Fibroblast of the conjunctiva (primary cell): ENCODE measurements at regions not wholly inside any gene's neighbourhood (a gene's known extent, or its start where the extent isn't known, plus 50 kb on each side); places are given as distances from the start of the nearest gene placed in this dataset.

Source experiments
- DNase-seq: peaks from one replicate; pipeline ENCODE4 v3.0.0-alpha.2; 2010; ENCODE audit warnings: low read depth

DNA sequence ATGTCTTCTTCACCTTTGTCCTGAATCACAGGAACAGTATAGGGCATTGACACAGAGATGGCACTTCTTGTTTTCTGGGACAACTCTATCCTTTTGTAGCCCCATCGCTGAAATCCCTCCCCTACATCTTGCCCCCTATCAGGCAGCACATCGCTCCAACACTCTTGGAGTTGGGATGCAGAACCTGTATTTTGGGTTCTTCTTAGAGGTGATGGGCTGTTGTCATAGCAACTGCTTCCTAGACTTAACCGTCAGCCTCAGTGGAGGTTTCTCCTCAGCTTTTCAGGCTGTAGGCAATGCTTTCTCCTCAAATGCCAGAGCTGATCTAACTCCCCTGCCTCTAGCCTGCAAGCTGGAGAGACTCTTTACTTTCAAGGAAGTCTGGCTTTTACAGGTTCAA is 99.9 kb upstream of the SPRED2 start:
- DNase-seq = no peak

- DNase-seq = no peak
Measured at GRCh38 chr2:65530547-65531320, 98.3 kb upstream of the SPRED2 start.

DNA sequence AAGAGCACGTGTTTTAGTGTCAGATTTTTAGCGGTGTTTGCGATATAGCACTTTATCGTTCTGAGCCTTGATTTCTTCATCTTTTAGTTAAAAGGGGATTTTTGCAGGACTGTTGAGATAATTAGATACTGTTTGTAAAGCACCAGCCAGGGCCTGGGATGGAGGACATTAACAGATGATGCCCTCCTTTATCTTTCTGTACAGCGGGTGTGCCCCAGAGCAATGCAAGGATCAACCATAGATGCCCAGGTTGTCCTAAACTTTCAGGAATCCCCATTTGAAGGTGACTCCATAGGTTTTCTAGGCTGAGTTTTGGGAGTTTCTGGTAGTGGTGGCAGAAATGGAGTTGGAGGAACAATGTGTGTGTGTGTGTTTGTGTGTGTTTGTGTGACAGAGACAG is 97.0 kb upstream of the SPRED2 start:
- DNase-seq = no peak

GRCh38 chr2:65528241-65528574 is 95.8 kb upstream of the SPRED2 start:
- DNase-seq = no peak

GRCh38 chr2:65527451-65528240 is 95.2 kb upstream of the SPRED2 start:
- no peak for DNase-seq

GRCh38 chr2:65525616-65526231 is 93.3 kb upstream of the SPRED2 start:
- DNase-seq = no peak

DNA sequence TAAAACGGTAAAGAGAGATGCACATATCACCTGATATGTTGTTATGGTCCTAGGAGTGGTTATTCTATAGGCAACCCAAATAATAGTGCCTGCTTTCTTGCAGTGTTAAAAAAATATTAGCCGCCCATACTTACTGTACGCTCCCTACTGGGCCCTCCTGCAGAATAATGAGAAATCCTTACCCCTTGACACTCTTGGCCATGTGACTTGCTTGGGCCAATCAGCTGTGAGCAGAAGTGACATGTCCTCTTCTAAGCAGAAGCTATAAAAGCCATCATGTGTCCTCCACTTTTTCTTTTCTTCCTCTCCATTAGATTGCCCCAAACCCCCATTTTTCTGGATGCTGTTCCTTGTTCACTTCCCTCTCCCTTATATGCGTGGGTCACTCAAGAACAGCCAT is 90.5 kb upstream of the SPRED2 start:
- no peak for DNase-seq

- no peak for DNase-seq
Measured at GRCh38 chr2:65518751-65519150, 86.4 kb upstream of the SPRED2 start.

DNA sequence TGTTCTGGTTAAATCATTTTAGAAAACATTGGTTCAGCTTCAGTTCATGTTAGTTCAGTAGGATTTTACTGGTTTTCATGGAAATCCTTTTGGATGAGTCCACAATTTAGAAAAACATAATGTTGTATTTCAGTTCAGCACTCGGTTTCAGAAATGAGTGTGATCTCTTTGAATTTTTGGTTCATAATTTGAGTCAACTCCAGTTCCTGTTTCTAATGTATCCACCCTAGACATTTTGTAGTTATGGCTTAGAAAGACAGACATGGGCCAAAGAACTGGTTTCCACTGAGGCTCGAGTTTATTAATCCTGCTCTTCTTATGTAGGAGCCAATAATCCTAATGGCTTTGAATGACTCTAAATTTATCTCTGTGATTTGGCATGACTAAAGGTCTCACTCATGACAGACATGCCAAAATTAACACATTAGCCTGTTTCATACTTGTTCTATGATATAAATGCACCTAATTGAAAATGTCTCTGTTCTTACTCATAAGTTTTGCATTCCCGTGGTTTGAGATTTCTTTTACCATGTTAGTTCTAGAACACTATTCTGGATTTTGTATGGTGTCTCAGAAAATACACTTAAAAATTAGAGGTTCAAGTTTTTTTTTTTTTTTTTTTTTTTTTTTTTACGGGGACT is 82.3 kb upstream of the SPRED2 start:
- no peak for DNase-seq

- DNase-seq = no peak
Measured at GRCh38 chr2:65512783-65513182, 80.4 kb upstream of the SPRED2 start.

- DNase-seq = no peak
Measured at GRCh38 chr2:65511306-65511705, 78.9 kb upstream of the SPRED2 start.

DNA sequence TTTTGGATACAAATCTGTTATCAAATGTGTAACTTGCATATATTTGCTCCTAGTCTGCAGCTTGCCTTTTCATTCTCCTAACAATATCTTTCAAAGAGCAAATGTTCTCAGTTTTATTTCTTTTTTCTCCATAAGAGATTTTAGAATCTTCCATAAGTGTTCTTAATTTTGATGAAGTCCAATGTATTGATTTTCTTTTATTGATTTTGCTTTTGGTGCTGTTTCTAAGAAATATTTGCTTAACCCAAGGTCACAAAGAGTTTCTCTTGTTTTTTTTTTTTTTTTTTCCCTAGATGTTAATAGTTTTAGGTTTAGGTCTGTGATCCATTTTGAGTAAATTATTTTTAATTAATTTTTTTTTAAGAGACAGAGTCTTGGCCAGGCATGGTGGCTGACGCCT is 75.8 kb upstream of the SPRED2 start:
- no peak for DNase-seq

GRCh38 chr2:65507102-65508069 is 75.0 kb upstream of the SPRED2 start:
- no peak for DNase-seq

- DNase-seq = no peak
Measured at GRCh38 chr2:65504814-65505697, 72.7 kb upstream of the SPRED2 start.

GRCh38 chr2:65504201-65504600 is 71.8 kb upstream of the SPRED2 start:
- no peak for DNase-seq

- DNase-seq = no peak
Measured at GRCh38 chr2:65503746-65504145, 71.3 kb upstream of the SPRED2 start.

- DNase-seq = no peak
Measured at GRCh38 chr2:65501836-65502235, 69.4 kb upstream of the SPRED2 start.

DNA sequence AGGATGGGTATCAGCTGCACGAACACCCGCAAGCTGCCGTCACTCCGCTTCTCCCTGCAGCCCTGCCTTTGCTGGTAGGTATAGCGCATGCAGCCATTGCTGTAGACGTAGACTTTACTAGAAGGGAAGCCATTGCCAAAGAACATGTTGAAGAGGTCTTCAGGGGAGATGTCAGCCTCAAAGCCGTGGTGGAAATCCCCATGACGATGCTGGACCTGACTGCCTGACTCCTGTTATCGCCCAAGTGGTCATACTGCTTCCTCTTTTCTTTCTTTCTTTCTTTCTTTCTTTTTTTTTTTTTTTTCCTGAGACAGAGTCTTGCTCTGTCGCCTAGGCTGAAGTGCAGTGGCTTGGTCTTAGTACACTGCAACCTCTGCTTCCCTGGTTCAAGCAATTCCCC is 68.7 kb upstream of the SPRED2 start:
- no peak for DNase-seq

GRCh38 chr2:65500310-65501040 is 68.1 kb upstream of the SPRED2 start:
- DNase-seq = no peak

DNA sequence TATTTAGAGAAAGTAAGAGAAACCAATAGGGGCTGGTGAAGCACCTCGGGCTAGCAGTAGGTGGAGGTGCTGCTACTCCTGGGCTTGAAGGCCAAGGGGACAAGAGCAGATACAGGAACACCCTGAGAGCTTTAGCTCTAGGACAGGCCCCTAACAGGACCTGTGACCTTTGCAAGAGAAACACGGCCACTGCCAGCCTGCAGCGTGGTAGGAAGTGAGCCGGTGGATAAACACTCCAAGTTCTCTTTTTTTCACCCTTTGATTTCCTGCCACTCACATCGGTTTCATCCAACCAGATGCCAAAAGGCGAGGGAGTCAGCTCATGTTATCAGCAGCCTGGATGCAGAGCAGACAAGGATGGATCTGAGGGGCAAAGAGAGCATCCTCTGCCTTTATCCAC is 66.8 kb upstream of the SPRED2 start:
- DNase-seq = no peak
